Liver (tissue), 7 donors: ENCODE measurements at regions not wholly inside any gene's neighbourhood (a gene's known extent, or its start where the extent isn't known, plus 50 kb on each side); places are given as distances from the start of the nearest gene placed in this dataset.

ENCODE experiments used
- DNase-seq: peaks from one replicate; pipeline ENCODE4 v3.0.0-alpha.2; 2017; ENCODE audit warnings: low spot score
- H3K27ac ChIP-seq, 2 donors: one replicate each; pipeline ENCODE4 v1.7.0; 2013; ENCODE audit warnings: inconsistent platforms in 2 of 2, low read length in 2 of 2, control low read depth in 1 of 2, low read depth in 1 of 2, mild to moderate bottlenecking in 1 of 2
- H3K27me3 ChIP-seq, 4 donors: one replicate each; pipeline versions ENCODE4 v1.6.1 to v1.7.0; 2013; ENCODE audit warnings: low read length in 3 of 4, inconsistent platforms in 1 of 4, mild to moderate bottlenecking in 1 of 4, moderate library complexity in 1 of 4; ENCODE audit not compliant: control insufficient read depth in 4 of 4, insufficient read depth in 4 of 4
- H3K36me3 ChIP-seq, 4 donors: one replicate each; pipeline versions ENCODE4 v1.6.1 to v1.7.0; 2013; ENCODE audit warnings: low read length in 3 of 4, mild to moderate bottlenecking in 3 of 4, low read depth in 1 of 4, moderate library complexity in 1 of 4; ENCODE audit not compliant: control insufficient read depth in 4 of 4, insufficient read depth in 3 of 4
- H3K4me1 ChIP-seq, 4 donors: one replicate each; pipeline versions ENCODE4 v1.6.1 to v1.7.0; 2013; ENCODE audit warnings: low read length in 3 of 4, mild to moderate bottlenecking in 3 of 4, moderate library complexity in 1 of 4; ENCODE audit not compliant: control insufficient read depth in 4 of 4, insufficient read depth in 4 of 4
- H3K4me3 ChIP-seq, 3 donors: one replicate each; pipeline versions ENCODE4 v1.6.1 to v1.7.0; 2013; ENCODE audit warnings: low read length in 3 of 3, control low read depth in 1 of 3, low read depth in 1 of 3, mild to moderate bottlenecking in 1 of 3
- H3K9ac ChIP-seq, 2 donors: one replicate each; pipeline ENCODE4 v1.7.0; 2013; ENCODE audit warnings: low read length in 2 of 2, mild to moderate bottlenecking in 2 of 2, moderate library complexity in 2 of 2, control low read depth in 1 of 2, low read depth in 1 of 2
- H3K9me3 ChIP-seq, 4 donors: one replicate each; pipeline versions ENCODE4 v1.6.1 to v1.7.0; 2013; ENCODE audit warnings: low read length in 3 of 4; ENCODE audit not compliant: control insufficient read depth in 4 of 4
- EGR1 ChIP-seq, 2 donors: IDR thresholded peaks; 2 replicates each; pipeline ENCODE4 v1.6.1; 2016 to 2018; ENCODE audit warnings: antibody characterized with exemption in 2 of 2, low read depth in 2 of 2
- FOXA1 ChIP-seq: IDR thresholded peaks from 2 replicates; pipeline ENCODE4 v1.6.1; 2016; ENCODE audit warnings: antibody characterized with exemption
- FOXA2 ChIP-seq: IDR thresholded peaks from 2 replicates; pipeline ENCODE4 v1.6.1; 2016; ENCODE audit warnings: antibody characterized with exemption
- GABPA ChIP-seq, 2 donors: IDR thresholded peaks in 1 of 2; conservative IDR thresholded peaks in 1 of 2; 2 replicates each; pipeline ENCODE4 v1.6.1; 2016; ENCODE audit warnings: antibody characterized with exemption in 2 of 2, mild to moderate bottlenecking in 1 of 2, moderate library complexity in 1 of 2
- HNF4A ChIP-seq, 2 donors: conservative IDR thresholded peaks; 2 replicates each; pipeline ENCODE4 v1.6.1; 2016; ENCODE audit warnings: antibody characterized with exemption in 2 of 2, mild to moderate bottlenecking in 2 of 2
- JUND ChIP-seq, 2 donors: IDR thresholded peaks; 2 replicates each; pipeline ENCODE4 v1.6.1; 2016; ENCODE audit warnings: antibody characterized with exemption in 2 of 2
- RAD21 ChIP-seq, 2 donors: IDR thresholded peaks; 2 replicates each; pipeline ENCODE4 v1.6.1; 2016; ENCODE audit warnings: antibody characterized with exemption in 2 of 2, mild to moderate bottlenecking in 2 of 2
- REST ChIP-seq: IDR thresholded peaks from 2 replicates; pipeline ENCODE4 v1.6.1; 2016; ENCODE audit warnings: antibody characterized with exemption, mild to moderate bottlenecking
- YY1 ChIP-seq: IDR thresholded peaks from 2 replicates; pipeline ENCODE4 v1.6.1; 2016; ENCODE audit warnings: antibody characterized with exemption, mild to moderate bottlenecking
- ZBTB33 ChIP-seq: IDR thresholded peaks from 2 replicates; pipeline ENCODE4 v1.6.1; 2016; ENCODE audit warnings: antibody characterized with exemption
- WGBS: extraction: QIAGEN DNeasy Blood & Tissue Kit; methylation state at CpG from one replicate; pipeline ENCODE4 v1.1.7; 2013; 5-methylcytosine and 5-hydroxymethylcytosine counted together
- donor health status: healthy.
- donor health status: healthy.
- donor health status: healthy.
- donor health status: healthy.

- H3K27me3 ChIP-seq = peaks cover 0 to 6% (median 3%) of the 10 kb centered on the region in 4 donors
- no peak overlapping the region for H3K27ac ChIP-seq
- 73% methylated on average over 16 of the region's 16 CpGs for WGBS
- H3K4me1 ChIP-seq = no peaks in the 10 kb centered on the region
- no peaks in the 10 kb centered on the region for H3K9me3 ChIP-seq
- TF ChIP-seq YY1 (no peak), JUND (IDR thresholded peaks at IDR 0.05) (no peak), ZBTB33 (no peak), GABPA (IDR thresholded peaks at IDR 0.05 in 1 of 2, conservative IDR thresholded peaks at IDR 0.05 in 1 of 2) (no peak), REST (no peak), FOXA2 (no peak), FOXA1 (no peak), EGR1 (IDR thresholded peaks at IDR 0.05; ENCODE audit: low read depth in 2 of 2) (no peak), HNF4A (conservative IDR thresholded peaks at IDR 0.05) (no peak)
- no peak overlapping the region for H3K4me3 ChIP-seq
- H3K36me3 ChIP-seq = no peaks in the 10 kb centered on the region
- no peak overlapping the region for H3K9ac ChIP-seq
- no peak for DNase-seq
Measured at GRCh38 chr20:4521170-4521968, 164.9 kb upstream of the PRNP start.

GRCh38 chr20:4519534-4519933 is 166.7 kb upstream of the PRNP start:
- DNase-seq = no peak

More at GRCh38 chr20:4519534-4519933, 166.7 kb upstream of the PRNP start:
- Histone ChIP-seq H3K4me3 (no peak overlapping the region), H3K9me3 (no peaks in the 10 kb centered on the region), H3K27ac (no peak overlapping the region), H3K4me1 (no peaks in the 10 kb centered on the region), H3K27me3 (peaks cover 0 to 6% (median 3%) of the 10 kb centered on the region in 4 donors), H3K9ac (no peak overlapping the region), H3K36me3 (no peaks in the 10 kb centered on the region)
- WGBS = 10% methylated on average over 2 of the region's 2 CpGs
- peak; percentile 24 to 46 for TF ChIP-seq RAD21 (IDR thresholded peaks at IDR 0.05)
- TF ChIP-seq ZBTB33 = no peak
